GM19455 (cell line): ENCODE measurements at regions not wholly inside any gene's neighbourhood (a gene's known extent, or its start where the extent isn't known, plus 50 kb on each side); places are given as distances from the start of the nearest gene placed in this dataset.
"Not testable (repeated sequence)": the region's sequence is repeated elsewhere in the genome, so short reads cannot be mapped to it uniquely, and the experiment has no call there.

ENCODE experiments used
- ATAC-seq: cut with Tn5 transposase; IDR thresholded peaks from one replicate; pipeline ENCODE4 v1.9.1; 2021; ENCODE audit not compliant: unreplicated experiment

GRCh38 chr5:155753943-155754581 is 572.9 kb upstream of the SGCD start:
- ATAC-seq = no peak

GRCh38 chr5:155759252-155759651 is 567.7 kb upstream of the SGCD start:
- ATAC-seq = no peak

- ATAC-seq = no peak
Measured at GRCh38 chr5:155759984-155760383, 567.0 kb upstream of the SGCD start.

GRCh38 chr5:155761502-155761901 is 565.5 kb upstream of the SGCD start:
- ATAC-seq = no peak

GRCh38 chr5:155765715-155766114 is 561.2 kb upstream of the SGCD start:
- no peak for ATAC-seq

- no peak for ATAC-seq
Measured at GRCh38 chr5:155767470-155767869, 559.5 kb upstream of the SGCD start.

- ATAC-seq = no peak
Measured at GRCh38 chr5:155768332-155768731, 558.6 kb upstream of the SGCD start.

GRCh38 chr5:155772009-155772662 is 554.8 kb upstream of the SGCD start:
- ATAC-seq = no peak

- no peak for ATAC-seq
Measured at GRCh38 chr5:155773680-155774079, 553.3 kb upstream of the SGCD start.

- no peak for ATAC-seq
Measured at GRCh38 chr5:155780260-155780659, 546.7 kb upstream of the SGCD start.

- ATAC-seq = no peak
Measured at GRCh38 chr5:155783246-155783645, 543.7 kb upstream of the SGCD start.

GRCh38 chr5:155783791-155784190 is 543.2 kb upstream of the SGCD start:
- no peak for ATAC-seq

- no peak for ATAC-seq
Measured at GRCh38 chr5:155786108-155786507, 540.9 kb upstream of the SGCD start.

GRCh38 chr5:155792873-155793272 is 534.1 kb upstream of the SGCD start:
- no peak for ATAC-seq

GRCh38 chr5:155794795-155795194 is 532.2 kb upstream of the SGCD start:
- ATAC-seq = no peak

GRCh38 chr5:155799308-155799707 is 527.7 kb upstream of the SGCD start:
- no peak for ATAC-seq

GRCh38 chr5:155807884-155808576 is 518.9 kb upstream of the SGCD start:
- no peak for ATAC-seq

- no peak for ATAC-seq
Measured at GRCh38 chr5:155815248-155815647, 511.7 kb upstream of the SGCD start.

- no peak for ATAC-seq
Measured at GRCh38 chr5:155822177-155822576, 504.8 kb upstream of the SGCD start.

GRCh38 chr5:155826611-155827507 is 500.1 kb upstream of the SGCD start:
- no peak for ATAC-seq

- ATAC-seq = not testable (repeated sequence)
Measured at GRCh38 chr5:155827508-155827815, 499.5 kb upstream of the SGCD start.
